HCT116 (cell line): ENCODE measurements at regions not wholly inside any gene's neighbourhood (a gene's known extent, or its start where the extent isn't known, plus 50 kb on each side); places are given as distances from the start of the nearest gene placed in this dataset.

Source experiments
- ATF3 ChIP-seq: IDR thresholded peaks from 2 replicates; pipeline ENCODE4 v1.6.1; 2012
- CEBPB ChIP-seq: IDR thresholded peaks from 2 replicates; pipeline ENCODE4 v1.6.1; 2012; ENCODE audit warnings: low read depth
- EZH2 ChIP-seq: fragments of 200-600 bp; sonication (generic); IDR thresholded peaks from 2 replicates; pipeline ENCODE4 v1.6.1; 2017; ENCODE audit warnings: antibody characterized with exemption, mixed run types
- FOSL1 ChIP-seq: IDR thresholded peaks from 2 replicates; pipeline ENCODE4 v1.6.1; 2012; ENCODE audit warnings: low read depth
- JUND ChIP-seq: IDR thresholded peaks from 2 replicates; pipeline ENCODE4 v1.6.1; 2012
- POLR2A ChIP-seq: IDR thresholded peaks from 2 replicates; pipeline ENCODE4 v1.7.0; 2011; ENCODE audit warnings: borderline replicate concordance; ENCODE audit not compliant: insufficient read depth, insufficient read length; ENCODE audit errors: extremely low read depth
- POLR2AphosphoS5 ChIP-seq: IDR thresholded peaks from 2 replicates; pipeline ENCODE4 v1.6.1; 2011; ENCODE audit warnings: mild to moderate bottlenecking, low read depth, low read length, moderate library complexity
- REST ChIP-seq: IDR thresholded peaks from 2 replicates; pipeline ENCODE4 v1.6.1; 2012; ENCODE audit warnings: low read depth
- SIN3A ChIP-seq: IDR thresholded peaks from 2 replicates; pipeline ENCODE4 v1.6.1; 2012; ENCODE audit warnings: low read depth
- ZBTB33 ChIP-seq: IDR thresholded peaks from 2 replicates; pipeline ENCODE4 v1.6.1; 2011; ENCODE audit warnings: mild to moderate bottlenecking, low read length, moderate library complexity; ENCODE audit not compliant: insufficient replicate concordance; ENCODE audit errors: extremely low read depth
- ZNF274 ChIP-seq: fragments of 200-500 bp; sonication (Bioruptor generic); IDR thresholded peaks from 2 replicates; pipeline ENCODE4 v1.6.1; 2014; ENCODE audit warnings: mild to moderate bottlenecking, low read depth, low read length, inconsistent platforms
- TF ChIP-seq, protein P1 (sequence below), 3 experiments: fragments of 200-600 bp in 1 of 3; sonication (generic) in 1 of 3; IDR thresholded peaks in 2 of 3; conservative IDR thresholded peaks in 1 of 3; 2 replicates each; pipeline ENCODE4 v1.5.1; 2012 to 2017; ENCODE audit warnings: low read depth in 2 of 3, low read length in 2 of 3, antibody characterized with exemption in 1 of 3, borderline replicate concordance in 1 of 3, control low read depth in 1 of 3, mild to moderate bottlenecking in 1 of 3, mixed read lengths in 1 of 3, mixed run types in 1 of 3, moderate library complexity in 1 of 3; ENCODE audit not compliant: insufficient read depth in 1 of 3
- TF ChIP-seq, protein P2 (sequence below): IDR thresholded peaks from 2 replicates; pipeline ENCODE4 v1.6.1; 2012

- TF ChIP-seq, protein P1, sequence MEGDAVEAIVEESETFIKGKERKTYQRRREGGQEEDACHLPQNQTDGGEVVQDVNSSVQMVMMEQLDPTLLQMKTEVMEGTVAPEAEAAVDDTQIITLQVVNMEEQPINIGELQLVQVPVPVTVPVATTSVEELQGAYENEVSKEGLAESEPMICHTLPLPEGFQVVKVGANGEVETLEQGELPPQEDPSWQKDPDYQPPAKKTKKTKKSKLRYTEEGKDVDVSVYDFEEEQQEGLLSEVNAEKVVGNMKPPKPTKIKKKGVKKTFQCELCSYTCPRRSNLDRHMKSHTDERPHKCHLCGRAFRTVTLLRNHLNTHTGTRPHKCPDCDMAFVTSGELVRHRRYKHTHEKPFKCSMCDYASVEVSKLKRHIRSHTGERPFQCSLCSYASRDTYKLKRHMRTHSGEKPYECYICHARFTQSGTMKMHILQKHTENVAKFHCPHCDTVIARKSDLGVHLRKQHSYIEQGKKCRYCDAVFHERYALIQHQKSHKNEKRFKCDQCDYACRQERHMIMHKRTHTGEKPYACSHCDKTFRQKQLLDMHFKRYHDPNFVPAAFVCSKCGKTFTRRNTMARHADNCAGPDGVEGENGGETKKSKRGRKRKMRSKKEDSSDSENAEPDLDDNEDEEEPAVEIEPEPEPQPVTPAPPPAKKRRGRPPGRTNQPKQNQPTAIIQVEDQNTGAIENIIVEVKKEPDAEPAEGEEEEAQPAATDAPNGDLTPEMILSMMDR (IDR thresholded peaks at IDR 0.05 in 2 of 3, conservative IDR thresholded peaks at IDR 0.05 in 1 of 3; ENCODE audit: borderline replicate concordance in 1 of 3, insufficient read depth in 1 of 3, low read depth in 2 of 3, low read length in 2 of 3) = no peak
- no peak for TF ChIP-seq SIN3A
- TF ChIP-seq EZH2 = no peak
- TF ChIP-seq ZBTB33 = no peak
- no peak for TF ChIP-seq REST
- TF ChIP-seq POLR2A = no peak
- no peak for TF ChIP-seq JUND
- TF ChIP-seq FOSL1 = no peak
- no peak for TF ChIP-seq POLR2AphosphoS5
- no peak for TF ChIP-seq CEBPB
- no peak for TF ChIP-seq ATF3
- TF ChIP-seq, protein P2, sequence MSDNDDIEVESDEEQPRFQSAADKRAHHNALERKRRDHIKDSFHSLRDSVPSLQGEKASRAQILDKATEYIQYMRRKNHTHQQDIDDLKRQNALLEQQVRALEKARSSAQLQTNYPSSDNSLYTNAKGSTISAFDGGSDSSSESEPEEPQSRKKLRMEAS = no peak
- TF ChIP-seq ZNF274 = no peak
Observed at GRCh38 chr3:177527182-177527581, 329.9 kb upstream of the TBL1XR1 start.
